NCI-H2196 (cell line): ENCODE measurements at regions not wholly inside any gene's neighbourhood (a gene's known extent, or its start where the extent isn't known, plus 50 kb on each side); places are given as distances from the start of the nearest gene placed in this dataset.
"Not testable (repeated sequence)": the region's sequence is repeated elsewhere in the genome, so short reads cannot be mapped to it uniquely, and the experiment has no call there.

Experiments used
- DNase-seq: peaks from one replicate; lab custom pipeline; 2025; ENCODE audit not compliant: unreplicated experiment; lab: John Stamatoyannopoulos, UW

GRCh38 chr4:180292339-180292738 is 1950.9 kb upstream of the TENM3 start:
- no peak for DNase-seq

- DNase-seq = no peak
Observed at GRCh38 chr4:180296036-180296599, 1947.1 kb upstream of the TENM3 start.

- DNase-seq = no peak
Observed at GRCh38 chr4:180304321-180304720, 1938.9 kb upstream of the TENM3 start.

- DNase-seq = no peak
Observed at GRCh38 chr4:180310616-180311015, 1932.6 kb upstream of the TENM3 start.

GRCh38 chr4:180314972-180315371 is 1928.2 kb upstream of the TENM3 start:
- DNase-seq = no peak

- DNase-seq = no peak
Observed at GRCh38 chr4:180330521-180330920, 1912.7 kb upstream of the TENM3 start.

GRCh38 chr4:180333162-180333561 is 1910.0 kb upstream of the TENM3 start:
- no peak for DNase-seq

GRCh38 chr4:180335566-180335965 is 1907.6 kb upstream of the TENM3 start:
- no peak for DNase-seq

GRCh38 chr4:180336494-180337090 is 1906.6 kb upstream of the TENM3 start:
- DNase-seq = no peak

- no peak for DNase-seq
Observed at GRCh38 chr4:180341926-180342325, 1901.3 kb upstream of the TENM3 start.

- no peak for DNase-seq
Observed at GRCh38 chr4:180350901-180351300, 1892.3 kb upstream of the TENM3 start.

GRCh38 chr4:180356766-180357165 is 1886.4 kb upstream of the TENM3 start:
- DNase-seq = no peak

GRCh38 chr4:180360113-180360512 is 1883.1 kb upstream of the TENM3 start:
- not testable (repeated sequence) for DNase-seq

- DNase-seq = no peak
Observed at GRCh38 chr4:180363815-180364214, 1879.4 kb upstream of the TENM3 start.

- DNase-seq = no peak
Observed at GRCh38 chr4:180372691-180373090, 1870.5 kb upstream of the TENM3 start.

GRCh38 chr4:180377741-180378140 is 1865.5 kb upstream of the TENM3 start:
- no peak for DNase-seq

GRCh38 chr4:180380733-180381132 is 1862.5 kb upstream of the TENM3 start:
- DNase-seq = no peak

GRCh38 chr4:180391613-180392012 is 1851.6 kb upstream of the TENM3 start:
- no peak for DNase-seq

GRCh38 chr4:180394312-180394711 is 1848.9 kb upstream of the TENM3 start:
- no peak for DNase-seq

GRCh38 chr4:180394730-180395129 is 1848.5 kb upstream of the TENM3 start:
- DNase-seq = no peak

GRCh38 chr4:180398564-180398963 is 1844.6 kb upstream of the TENM3 start:
- DNase-seq = no peak

- no peak for DNase-seq
Observed at GRCh38 chr4:180407275-180407885, 1835.8 kb upstream of the TENM3 start.
